Vagina (tissue), 2 donors: ENCODE measurements at regions not wholly inside any gene's neighbourhood (a gene's known extent, or its start where the extent isn't known, plus 50 kb on each side); places are given as distances from the start of the nearest gene placed in this dataset.

Experiments
- DNase-seq, 2 donors: peaks; one replicate each; pipeline ENCODE4 v3.0.0-alpha.2; 2017; ENCODE audit errors: extremely low spot score in 2 of 2
- H3K27ac ChIP-seq: fragments of 200-600 bp; sonication (generic); one replicate; pipeline ENCODE4 v1.5.1; 2019
- H3K27me3 ChIP-seq: fragments of 200-600 bp; sonication (generic); one replicate; pipeline ENCODE4 v1.5.1; 2019
- H3K36me3 ChIP-seq, 2 donors: fragments of 200-600 bp; sonication (generic); one replicate each; pipeline ENCODE4 v1.5.1; 2017 to 2019
- H3K4me1 ChIP-seq: fragments of 200-600 bp; sonication (generic); one replicate; pipeline ENCODE4 v1.5.1; 2019
- H3K4me3 ChIP-seq, 2 donors: fragments of 200-600 bp; sonication (generic); 1 replicate in 1 of 2; 2 replicates in 1 of 2; pipeline ENCODE4 v1.5.1; 2016 to 2019
- H3K9me3 ChIP-seq: fragments of 200-600 bp; sonication (generic); one replicate; pipeline ENCODE4 v1.5.1; 2019
- POLR2A ChIP-seq, 2 donors: fragments of 450-650 bp; IDR thresholded peaks; one replicate each; pipeline ENCODE4 v1.6.1; 2017; ENCODE audit warnings: antibody characterized with exemption in 2 of 2, mild to moderate bottlenecking in 2 of 2, moderate library complexity in 2 of 2
- POLR2AphosphoS5 ChIP-seq, 2 donors: sonication (generic); formaldehyde crosslinking; IDR thresholded peaks; one replicate each; pipeline ENCODE4 v1.9.0; 2017; ENCODE audit warnings: antibody characterized with exemption in 2 of 2, mild to moderate bottlenecking in 2 of 2, low read depth in 1 of 2; ENCODE audit not compliant: insufficient read depth in 1 of 2
- intact Hi-C: fragments of 100-400 bp; cut with DNase I; formaldehyde crosslinking; loops from one replicate; pipeline ENCODE4 v1.15.1; 2023
- TF ChIP-seq, protein P1 (sequence below), 3 experiments: fragments of 450-650 bp in 2 of 3; fragments of 200-600 bp in 1 of 3; sonication (generic) in 1 of 3; IDR thresholded peaks; one replicate each; pipeline ENCODE4 v1.5.1; 2017 to 2019; ENCODE audit warnings: antibody characterized with exemption in 3 of 3, mild to moderate bottlenecking in 2 of 3, moderate library complexity in 2 of 3

GRCh38 chr3:96209699-96210098 is 604.7 kb upstream of the EPHA6 start:
- TF ChIP-seq POLR2A (IDR thresholded peaks at IDR 0.05): no peak
- TF ChIP-seq, protein P1, sequence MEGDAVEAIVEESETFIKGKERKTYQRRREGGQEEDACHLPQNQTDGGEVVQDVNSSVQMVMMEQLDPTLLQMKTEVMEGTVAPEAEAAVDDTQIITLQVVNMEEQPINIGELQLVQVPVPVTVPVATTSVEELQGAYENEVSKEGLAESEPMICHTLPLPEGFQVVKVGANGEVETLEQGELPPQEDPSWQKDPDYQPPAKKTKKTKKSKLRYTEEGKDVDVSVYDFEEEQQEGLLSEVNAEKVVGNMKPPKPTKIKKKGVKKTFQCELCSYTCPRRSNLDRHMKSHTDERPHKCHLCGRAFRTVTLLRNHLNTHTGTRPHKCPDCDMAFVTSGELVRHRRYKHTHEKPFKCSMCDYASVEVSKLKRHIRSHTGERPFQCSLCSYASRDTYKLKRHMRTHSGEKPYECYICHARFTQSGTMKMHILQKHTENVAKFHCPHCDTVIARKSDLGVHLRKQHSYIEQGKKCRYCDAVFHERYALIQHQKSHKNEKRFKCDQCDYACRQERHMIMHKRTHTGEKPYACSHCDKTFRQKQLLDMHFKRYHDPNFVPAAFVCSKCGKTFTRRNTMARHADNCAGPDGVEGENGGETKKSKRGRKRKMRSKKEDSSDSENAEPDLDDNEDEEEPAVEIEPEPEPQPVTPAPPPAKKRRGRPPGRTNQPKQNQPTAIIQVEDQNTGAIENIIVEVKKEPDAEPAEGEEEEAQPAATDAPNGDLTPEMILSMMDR (IDR thresholded peaks at IDR 0.05): no peak
- TF ChIP-seq POLR2AphosphoS5 (IDR thresholded peaks at IDR 0.05; ENCODE audit: insufficient read depth in 1 of 2, low read depth in 1 of 2): peak in 1 of 2 donors; percentile 30
- Histone ChIP-seq H3K4me3 (no peak overlapping the region), H3K36me3 (no peaks in the 10 kb centered on the region), H3K27me3 (no peaks in the 10 kb centered on the region), H3K9me3 (no peaks in the 10 kb centered on the region), H3K27ac (no peak overlapping the region), H3K4me1 (no peaks in the 10 kb centered on the region)
- intact Hi-C loops: no loop called here
- no peak for DNase-seq

DNA sequence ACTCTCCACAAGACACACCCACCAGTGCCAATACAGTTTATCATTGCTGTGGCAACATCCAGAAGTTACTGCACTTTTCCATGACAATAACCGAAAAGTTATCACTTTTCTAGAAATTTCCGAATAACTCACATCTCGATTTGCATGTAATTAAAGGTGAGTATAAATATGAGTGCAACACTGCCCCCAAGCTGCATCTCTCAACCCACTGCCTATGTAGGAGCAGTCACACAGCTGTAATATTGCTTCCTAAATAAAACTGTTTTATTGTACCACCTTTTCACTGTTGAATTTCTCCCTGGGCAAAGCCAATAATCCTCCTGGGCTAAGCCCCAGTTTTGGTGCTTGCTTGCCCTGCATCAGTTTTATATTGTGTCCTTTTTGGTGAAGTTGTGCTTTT is 601.0 kb upstream of the EPHA6 start:
- no peak for DNase-seq
- H3K27me3 ChIP-seq: no peaks in the 10 kb centered on the region
- H3K36me3 ChIP-seq: no peaks in the 10 kb centered on the region
- H3K4me3 ChIP-seq: no peak overlapping the region
- no peak overlapping the region for H3K27ac ChIP-seq
- no peaks in the 10 kb centered on the region for H3K4me1 ChIP-seq
- no peaks in the 10 kb centered on the region for H3K9me3 ChIP-seq
- intact Hi-C loops: no loop called here
- TF ChIP-seq, protein P1 (IDR thresholded peaks at IDR 0.05): no peak
- TF ChIP-seq POLR2A (IDR thresholded peaks at IDR 0.05) (no peak), POLR2AphosphoS5 (IDR thresholded peaks at IDR 0.05; ENCODE audit: insufficient read depth in 1 of 2, low read depth in 1 of 2) (no peak)

DNA sequence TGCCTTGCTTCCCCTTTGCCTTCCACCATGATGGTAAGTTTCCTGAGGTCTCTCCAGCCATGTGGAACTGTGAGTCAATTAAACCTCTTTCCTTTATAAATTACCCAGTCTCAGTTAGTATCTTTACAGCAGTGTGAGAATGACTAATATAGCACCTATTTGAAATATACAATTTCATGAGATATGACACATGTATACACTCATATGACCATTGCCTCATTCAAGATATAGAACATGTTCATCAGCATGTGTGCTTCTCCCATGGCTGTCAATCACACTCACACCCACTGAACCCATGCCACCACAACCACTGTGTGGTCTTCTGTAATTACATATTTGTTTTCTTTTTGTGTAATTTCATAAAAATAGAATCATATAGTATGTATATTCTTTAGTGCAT is 599.5 kb upstream of the EPHA6 start:
- no peaks in the 10 kb centered on the region for H3K4me1 ChIP-seq
- intact Hi-C loops: no loop called here
- TF ChIP-seq POLR2A (IDR thresholded peaks at IDR 0.05): no peak
- TF ChIP-seq, protein P1 (IDR thresholded peaks at IDR 0.05): no peak
- TF ChIP-seq POLR2AphosphoS5 (IDR thresholded peaks at IDR 0.05; ENCODE audit: insufficient read depth in 1 of 2, low read depth in 1 of 2): no peak
- no peak overlapping the region for H3K4me3 ChIP-seq
- no peak overlapping the region for H3K27ac ChIP-seq
- H3K27me3 ChIP-seq: no peaks in the 10 kb centered on the region
- H3K9me3 ChIP-seq: no peaks in the 10 kb centered on the region
- DNase-seq: no peak
- H3K36me3 ChIP-seq: no peaks in the 10 kb centered on the region

DNA sequence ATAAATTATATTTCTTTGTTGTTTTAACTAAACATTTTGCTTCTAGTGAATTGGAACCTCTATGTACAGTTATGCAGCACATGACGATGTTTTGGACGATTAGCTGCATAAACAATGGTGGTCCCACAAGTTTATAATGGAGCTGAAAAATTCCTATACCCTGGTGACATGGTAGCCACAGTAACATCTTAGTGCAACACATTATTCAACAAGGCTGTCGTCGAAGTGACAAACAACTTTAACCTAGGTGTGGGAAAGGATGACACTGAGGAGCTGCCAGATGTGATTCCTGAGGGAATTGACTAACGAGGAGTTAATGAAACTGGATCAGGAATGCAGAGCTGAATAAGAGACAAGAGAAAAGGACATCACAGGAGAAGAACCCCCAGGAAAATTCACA is 588.9 kb upstream of the EPHA6 start:
- Histone ChIP-seq H3K27me3 (no peaks in the 10 kb centered on the region), H3K4me3 (no peak overlapping the region), H3K36me3 (no peaks in the 10 kb centered on the region), H3K9me3 (no peaks in the 10 kb centered on the region), H3K4me1 (no peaks in the 10 kb centered on the region), H3K27ac (no peak overlapping the region)
- DNase-seq: no peak
- intact Hi-C loops: no loop called here
- no peak for TF ChIP-seq POLR2AphosphoS5 (IDR thresholded peaks at IDR 0.05; ENCODE audit: insufficient read depth in 1 of 2, low read depth in 1 of 2)
- no peak for TF ChIP-seq POLR2A (IDR thresholded peaks at IDR 0.05)
- TF ChIP-seq, protein P1 (IDR thresholded peaks at IDR 0.05): no peak

GRCh38 chr3:96233679-96234078 is 580.7 kb upstream of the EPHA6 start:
- no peak overlapping the region for H3K4me3 ChIP-seq
- H3K4me1 ChIP-seq: no peaks in the 10 kb centered on the region
- no peak for DNase-seq
- no peak overlapping the region for H3K27ac ChIP-seq
- intact Hi-C loops: no loop called here
- no peaks in the 10 kb centered on the region for H3K36me3 ChIP-seq
- no peak for TF ChIP-seq POLR2A (IDR thresholded peaks at IDR 0.05)
- TF ChIP-seq, protein P1 (IDR thresholded peaks at IDR 0.05): no peak
- no peak for TF ChIP-seq POLR2AphosphoS5 (IDR thresholded peaks at IDR 0.05; ENCODE audit: insufficient read depth in 1 of 2, low read depth in 1 of 2)
- no peaks in the 10 kb centered on the region for H3K27me3 ChIP-seq
- no peaks in the 10 kb centered on the region for H3K9me3 ChIP-seq
